GM04503 (cell line): ENCODE measurements at regions not wholly inside any gene's neighbourhood (a gene's known extent, or its start where the extent isn't known, plus 50 kb on each side); places are given as distances from the start of the nearest gene placed in this dataset.

ENCODE experiments used
- DNase-seq: peaks from one replicate; pipeline ENCODE4 v3.0.0-alpha.2; 2012; ENCODE audit warnings: low read depth

DNA sequence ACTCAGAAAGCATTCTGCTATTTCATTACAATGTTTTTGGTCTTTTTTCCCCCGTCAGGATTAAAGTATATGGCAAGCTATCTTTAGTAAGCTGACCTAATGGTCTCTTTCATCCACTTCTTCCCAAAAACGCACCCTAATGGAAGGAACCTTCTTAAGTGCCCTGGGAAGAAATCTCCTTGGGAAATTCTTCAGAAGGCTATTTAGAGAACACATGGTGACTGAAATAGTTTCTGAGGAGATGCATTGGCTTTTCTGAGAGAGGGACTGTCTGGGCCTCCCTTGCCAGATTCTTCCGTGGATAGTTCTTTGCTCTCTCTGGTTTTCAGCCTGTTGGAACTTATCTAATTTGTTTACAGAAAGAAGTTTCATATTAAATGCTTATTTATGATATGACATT lies 524.1 kb upstream of the MEF2C start:
- no peak for DNase-seq

DNA sequence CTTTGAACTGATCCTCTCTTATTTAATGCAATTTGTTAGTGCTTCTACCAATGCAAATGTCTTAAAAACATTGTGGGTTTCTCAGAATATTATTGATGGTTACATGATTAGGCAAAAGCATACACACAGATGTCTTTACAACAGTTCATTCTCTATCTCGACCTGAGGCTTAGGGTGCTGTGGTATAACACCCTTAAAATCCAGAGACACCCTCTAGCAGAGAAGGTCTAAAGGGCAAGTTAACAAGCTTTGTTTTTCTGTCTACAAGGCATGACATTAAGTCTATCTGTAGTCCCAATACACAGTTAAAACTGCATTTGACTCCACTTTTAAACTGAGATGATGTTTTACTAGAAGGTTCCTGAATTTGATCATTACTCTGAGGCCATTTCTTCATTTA lies 518.7 kb upstream of the MEF2C start:
- no peak for DNase-seq

DNA sequence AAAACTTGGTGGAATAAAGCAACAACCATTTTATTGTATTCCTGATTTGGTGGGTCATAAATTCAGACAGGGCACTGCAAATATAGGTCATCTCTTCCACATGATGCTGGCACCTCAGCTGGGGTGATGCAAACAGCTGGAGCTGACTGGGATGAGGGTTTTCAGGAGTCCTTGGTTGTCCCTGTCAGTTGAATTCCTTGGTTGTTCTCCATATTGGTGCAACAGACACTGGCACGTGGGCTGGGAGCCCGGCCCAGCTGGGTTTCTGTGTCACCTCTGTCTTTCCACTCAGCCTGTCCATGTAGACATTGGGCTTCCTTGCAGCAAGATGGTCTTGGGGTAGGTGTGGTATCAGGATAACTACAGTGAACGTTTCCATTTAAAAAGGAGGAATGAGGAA lies 518.0 kb upstream of the MEF2C start:
- DNase-seq = no peak

DNA sequence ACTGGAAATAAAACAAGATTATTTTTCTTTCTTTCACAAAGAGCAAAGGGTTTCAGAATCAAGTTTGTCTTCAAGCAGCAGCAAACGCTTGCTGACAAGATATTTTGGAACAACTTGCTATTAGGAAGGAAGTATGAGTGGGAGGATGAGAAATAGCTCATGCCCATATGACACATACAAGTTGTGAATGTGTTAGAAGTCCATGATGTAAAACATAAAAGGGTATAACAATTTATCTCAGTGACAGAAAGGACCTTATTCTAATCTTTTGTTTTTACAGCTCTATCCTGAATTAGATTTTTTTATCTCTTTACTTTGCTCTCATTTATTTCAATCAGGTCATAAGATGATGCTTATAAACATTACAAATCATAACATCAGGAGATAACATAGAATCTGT lies 516.6 kb upstream of the MEF2C start:
- no peak for DNase-seq

DNA sequence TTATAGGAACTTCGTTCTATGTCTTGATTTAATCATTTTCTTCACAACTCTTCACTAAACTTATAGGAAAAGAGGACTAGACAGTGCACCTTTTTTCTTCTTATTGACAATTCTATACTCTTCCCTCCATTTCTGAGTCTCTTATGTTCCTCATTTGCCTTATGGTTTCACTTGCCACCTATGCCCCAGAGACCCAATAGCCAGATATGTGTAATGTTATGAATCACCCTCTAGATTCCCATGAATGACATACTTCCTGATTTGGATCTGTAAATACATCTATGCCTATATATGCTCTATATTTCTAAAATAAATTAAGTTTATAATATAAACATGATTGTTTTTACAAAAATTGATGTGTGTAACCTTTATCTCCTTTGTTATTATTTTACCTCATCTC lies 514.1 kb upstream of the MEF2C start:
- DNase-seq = no peak

DNA sequence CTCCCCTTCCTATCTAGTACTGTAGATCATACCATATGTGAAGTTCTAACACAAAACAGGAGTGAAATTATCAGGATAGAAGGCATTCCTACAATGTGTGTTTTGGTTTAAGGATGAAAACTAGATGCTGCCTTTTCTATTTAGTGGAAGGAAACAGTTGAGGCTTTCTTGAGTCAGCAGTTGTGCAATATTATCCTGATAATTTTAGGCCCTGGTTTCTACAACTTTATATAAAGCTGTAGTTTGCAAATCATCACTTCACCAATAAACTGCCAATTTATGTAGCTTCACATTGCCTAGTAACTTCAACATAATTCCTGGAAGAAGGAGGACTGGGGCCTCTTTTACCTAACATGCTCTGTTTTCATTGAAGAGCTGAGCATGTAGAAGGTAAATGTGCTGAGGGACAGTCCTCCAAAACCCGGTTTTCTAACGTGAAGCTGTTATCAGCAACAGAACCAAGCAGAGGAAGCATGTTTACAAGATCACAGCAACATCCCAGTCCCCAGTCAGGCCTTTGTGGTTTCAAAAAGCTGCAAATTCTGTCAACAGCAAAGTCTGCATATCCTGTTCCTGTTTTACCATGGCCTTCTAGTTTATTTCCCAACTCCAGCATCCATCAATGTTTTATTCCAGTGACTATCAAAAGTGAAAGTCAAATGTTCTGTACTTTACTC lies 513.4 kb upstream of the MEF2C start:
- DNase-seq = no peak

DNA sequence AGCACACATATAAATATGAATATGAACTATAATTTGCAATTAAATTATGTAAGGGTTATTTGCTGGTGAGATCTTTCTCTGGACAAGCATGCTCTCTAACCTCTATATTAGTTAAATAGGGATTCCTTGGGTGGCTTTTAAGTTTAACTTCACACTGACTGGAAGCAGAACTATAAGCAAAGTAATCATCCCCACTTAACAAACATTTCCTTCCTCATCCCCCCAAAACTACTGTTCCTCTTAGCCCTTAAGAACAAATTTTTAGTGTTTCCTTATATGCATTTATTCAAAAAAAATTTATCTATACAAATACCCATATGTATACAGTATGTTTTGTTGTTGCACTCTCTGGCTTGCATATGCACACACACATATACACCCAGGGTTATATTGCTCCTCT lies 512.1 kb upstream of the MEF2C start:
- no peak for DNase-seq

DNA sequence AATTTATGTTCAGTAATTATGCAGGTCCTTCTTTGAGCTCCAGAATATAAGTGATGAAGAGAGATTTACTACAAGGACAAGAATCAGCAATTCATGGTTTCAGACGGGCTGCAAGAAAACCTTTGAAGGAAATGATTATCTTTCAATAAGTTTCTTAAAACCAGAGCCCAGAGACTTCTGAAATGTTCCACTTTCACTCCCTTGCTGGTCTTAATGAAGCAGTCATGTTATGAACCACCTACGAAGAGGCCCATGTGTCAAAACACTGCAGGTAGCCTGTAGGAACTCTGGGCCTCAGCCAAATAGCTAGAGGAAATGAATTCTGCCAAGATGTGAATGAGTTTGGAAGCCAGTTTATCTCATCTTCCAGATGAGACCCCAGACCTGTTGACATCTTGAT lies 505.9 kb upstream of the MEF2C start:
- no peak for DNase-seq

DNA sequence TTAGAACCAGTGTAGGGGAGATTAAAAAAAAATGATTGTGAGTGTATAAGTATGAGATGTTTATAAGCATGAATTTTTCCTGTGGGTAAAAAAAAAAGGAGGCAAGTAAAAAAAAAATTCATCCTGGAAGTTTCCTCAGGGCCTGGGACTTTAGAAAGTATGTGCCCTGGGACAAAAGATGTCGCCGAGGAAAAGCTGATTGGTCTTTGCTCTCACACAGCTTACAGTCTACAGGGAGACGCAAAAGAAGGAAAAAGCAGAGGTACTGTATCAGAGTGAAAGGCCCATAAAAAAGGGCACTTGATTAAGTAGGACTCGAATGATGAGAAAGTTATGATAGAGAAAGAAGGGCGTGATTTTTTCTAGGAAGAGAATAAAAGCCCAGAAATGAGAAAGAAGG lies 501.4 kb upstream of the MEF2C start:
- no peak for DNase-seq

DNA sequence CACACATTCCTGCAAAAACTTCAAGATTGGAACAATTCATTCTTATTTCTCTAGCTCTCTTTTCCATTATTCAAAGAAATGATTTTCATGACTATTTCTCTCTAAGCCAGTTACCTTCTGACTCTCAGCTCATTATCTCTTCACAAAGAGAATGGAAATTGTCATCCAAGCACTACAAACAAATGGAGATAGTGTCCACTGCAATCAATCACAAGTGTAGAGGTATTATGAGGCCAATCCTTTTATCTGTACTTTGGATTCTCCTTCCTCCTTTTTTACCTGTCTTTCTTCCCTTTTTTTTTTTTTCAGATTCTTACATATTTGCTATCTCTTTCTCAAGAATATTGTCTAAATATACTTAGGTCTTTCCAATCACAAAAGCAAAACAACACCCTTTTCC lies 497.7 kb upstream of the MEF2C start:
- DNase-seq = no peak

DNA sequence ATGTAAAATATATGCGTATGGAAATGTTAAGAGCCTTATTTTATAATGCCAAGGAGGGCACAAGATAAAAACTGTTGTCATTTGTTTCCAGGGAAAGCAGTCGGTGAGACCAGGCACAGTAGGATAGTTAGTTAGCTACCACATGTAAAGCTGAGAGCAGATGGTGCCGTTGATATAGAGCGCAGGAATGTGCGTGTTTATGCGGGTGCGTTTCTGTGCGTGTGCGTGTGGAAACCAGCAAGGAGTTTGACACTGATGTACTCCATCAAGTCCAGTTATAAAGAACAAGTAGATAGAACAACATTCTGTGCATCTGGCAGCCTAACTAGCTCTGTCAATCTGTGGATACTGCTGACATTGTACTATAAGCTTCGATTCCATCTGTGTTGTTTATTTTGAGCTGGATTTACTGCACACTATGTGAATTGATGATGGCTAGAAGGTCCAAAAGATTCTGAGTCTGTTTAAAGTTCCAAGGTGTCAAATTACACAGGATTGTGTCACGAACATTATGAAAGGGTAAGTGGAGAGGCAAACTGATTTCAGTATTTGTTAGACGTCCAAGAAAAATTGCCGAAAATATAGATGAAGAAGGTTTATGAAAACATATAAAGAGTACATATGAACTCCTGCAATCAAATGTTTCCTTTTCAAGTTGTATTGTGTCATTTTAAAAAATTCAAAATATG lies 494.9 kb upstream of the MEF2C start:
- DNase-seq = no peak

DNA sequence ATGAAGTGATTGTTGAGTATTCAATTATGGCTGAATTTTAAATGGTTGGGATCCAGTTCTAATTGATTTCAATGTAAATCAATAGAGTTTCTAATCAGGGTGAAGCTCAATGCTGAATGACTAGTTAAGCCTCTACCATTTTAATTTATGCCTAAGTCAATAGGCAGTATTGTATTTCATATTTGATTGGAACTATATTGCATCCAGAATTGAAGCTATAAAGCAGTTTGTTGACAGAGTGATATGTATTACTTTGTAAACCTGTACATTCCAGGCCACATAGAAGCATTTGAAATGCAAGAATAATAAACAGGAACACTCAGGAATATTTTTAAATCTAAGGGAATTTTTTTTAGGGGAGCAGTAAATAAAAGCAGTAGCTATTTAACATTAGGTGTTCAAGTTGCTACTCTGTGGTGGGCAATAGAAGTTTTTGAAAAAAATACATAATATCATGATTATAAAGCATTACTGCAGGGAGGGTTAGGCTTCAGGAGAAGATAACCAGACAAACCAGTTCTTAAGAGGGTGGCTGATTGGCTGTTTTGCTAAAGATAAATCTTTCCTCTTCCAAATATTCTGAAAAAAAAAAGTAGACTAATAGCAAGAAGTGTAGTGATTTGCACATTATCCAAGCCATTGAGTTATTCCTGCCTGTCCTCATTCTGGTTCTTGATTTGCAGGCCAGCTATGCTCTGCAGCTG lies 492.0 kb upstream of the MEF2C start:
- DNase-seq = no peak

DNA sequence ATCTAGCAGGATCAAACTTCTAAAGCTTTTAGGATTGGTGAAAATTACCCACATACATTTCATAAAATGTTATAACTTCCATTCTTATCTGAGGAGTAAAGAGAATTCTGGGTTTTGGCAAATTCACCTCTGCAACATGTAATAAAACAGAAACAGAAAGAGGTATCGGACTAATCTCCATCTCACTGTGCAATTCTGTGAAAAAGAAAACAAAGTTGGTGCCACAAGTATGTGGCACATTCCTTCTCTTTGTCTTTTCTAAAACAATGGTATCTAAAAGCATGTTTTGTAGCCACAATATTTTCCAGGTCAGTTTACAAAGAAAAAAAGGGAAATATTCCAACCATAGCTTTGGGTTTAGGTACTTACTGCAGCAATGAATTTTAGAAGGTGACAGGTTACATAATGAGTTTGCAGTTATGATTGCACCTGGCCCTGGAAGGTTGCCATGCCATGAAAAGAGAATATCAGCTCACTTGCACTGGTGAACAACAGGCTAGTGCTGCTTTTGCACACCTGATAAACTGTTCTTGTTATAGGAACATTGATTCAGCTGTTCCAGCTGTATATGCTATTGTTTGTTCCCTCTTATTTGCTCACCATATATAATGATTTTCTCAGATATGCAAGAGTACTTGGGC lies 491.3 kb upstream of the MEF2C start:
- no peak for DNase-seq

DNA sequence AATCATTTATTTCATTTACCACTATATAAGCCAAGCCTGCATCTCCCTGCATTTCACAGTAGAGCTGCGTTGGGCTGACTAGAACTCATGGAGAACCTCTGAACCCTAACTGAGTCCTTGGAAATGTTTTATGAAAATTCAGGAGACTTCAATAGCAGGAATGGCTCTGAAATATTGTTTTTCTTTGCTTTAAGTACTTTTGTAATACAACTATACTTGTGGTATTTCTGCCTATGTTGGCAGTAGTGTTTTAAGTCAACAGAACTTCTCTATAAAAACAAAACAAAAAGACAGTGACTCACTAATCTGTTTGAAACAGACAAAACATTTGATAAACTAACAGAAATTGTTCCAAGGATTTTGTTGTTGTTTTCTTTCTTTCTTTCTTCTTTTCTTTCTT lies 489.2 kb upstream of the MEF2C start:
- DNase-seq = no peak

DNA sequence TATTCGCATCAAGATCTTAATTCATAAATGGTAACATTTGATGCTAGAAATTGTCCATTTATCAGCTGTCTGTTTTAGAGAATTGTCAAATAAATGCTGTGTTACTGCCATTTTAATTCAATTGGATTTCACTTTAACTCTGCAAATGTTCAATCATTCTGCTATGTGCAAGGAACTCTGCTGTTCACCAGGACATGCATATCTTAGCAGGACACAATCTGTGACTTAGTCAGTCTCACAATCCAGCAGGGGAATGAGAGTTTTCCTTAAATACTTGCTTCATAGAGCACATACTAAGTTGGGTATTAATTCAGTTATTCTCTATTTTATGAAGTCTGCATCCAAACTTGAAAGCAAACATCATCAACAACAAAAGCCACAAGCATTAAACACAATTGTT lies 488.7 kb upstream of the MEF2C start:
- DNase-seq = no peak

DNA sequence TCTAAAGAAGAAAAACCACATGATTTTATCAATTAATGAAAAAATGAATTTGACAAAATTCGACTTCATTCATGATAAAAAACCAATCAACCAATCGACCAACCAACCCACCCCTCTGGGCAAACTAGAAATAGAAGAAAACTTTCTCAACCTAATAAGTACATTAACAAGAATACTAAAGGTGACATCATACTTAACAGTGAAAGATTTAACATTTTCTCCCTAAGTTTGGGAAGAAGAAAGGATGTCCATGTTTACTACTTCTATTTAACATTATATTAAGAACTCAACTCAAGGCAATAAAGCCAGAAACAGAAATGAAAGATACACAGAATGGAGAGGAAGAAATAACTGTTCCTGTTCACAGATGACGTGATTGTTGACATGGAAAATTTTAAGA lies 476.1 kb upstream of the MEF2C start:
- no peak for DNase-seq

DNA sequence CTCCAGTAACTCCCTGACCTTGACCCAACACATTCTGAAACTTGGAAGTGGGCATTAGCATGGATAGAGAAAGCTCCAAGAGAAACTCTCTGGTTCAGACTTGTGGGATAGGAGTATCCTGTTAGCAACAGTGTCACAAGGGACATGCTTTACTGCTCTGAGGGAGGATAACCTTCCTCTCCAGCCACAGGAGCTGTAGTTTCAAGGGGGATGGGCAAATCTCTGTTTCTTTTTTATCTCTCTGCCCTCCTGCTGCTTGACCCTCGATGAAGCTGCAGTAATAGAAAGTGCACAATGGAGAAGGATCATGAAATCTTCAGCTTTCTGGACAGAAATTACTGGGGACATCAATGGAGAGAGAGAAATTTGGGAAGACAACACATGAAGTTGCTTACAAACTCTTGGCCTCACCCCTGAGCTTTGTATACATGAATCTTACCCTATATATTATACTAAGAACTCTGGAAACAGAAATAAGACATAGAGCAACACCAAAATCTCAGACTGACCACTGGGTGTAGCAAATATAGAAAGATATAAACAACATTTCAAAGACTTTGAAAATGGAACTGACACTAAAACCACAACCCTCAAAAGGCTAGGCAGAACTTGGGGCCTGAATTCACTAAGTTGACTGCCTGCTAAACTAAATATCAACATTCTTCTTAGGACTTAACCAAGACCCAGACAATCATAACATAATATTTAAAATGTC lies 471.0 kb upstream of the MEF2C start:
- no peak for DNase-seq

DNA sequence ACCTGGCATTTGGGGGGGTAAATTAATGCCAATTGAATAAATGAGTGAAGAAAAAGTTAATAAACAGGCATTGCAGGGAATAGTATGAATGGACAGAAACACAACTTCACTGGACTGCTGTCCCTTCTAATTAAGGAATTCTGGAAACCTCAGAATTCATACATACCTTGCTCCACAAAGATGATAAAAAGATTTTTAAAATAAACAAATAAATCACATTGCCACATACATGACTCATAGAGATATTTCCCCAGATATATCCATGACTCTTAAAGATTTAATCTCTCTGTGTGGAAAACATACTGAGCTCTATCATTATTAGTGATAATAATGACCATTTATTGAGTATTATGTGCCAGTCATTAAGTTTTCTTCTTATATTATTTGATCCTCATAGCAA lies 469.0 kb upstream of the MEF2C start:
- DNase-seq = no peak

DNA sequence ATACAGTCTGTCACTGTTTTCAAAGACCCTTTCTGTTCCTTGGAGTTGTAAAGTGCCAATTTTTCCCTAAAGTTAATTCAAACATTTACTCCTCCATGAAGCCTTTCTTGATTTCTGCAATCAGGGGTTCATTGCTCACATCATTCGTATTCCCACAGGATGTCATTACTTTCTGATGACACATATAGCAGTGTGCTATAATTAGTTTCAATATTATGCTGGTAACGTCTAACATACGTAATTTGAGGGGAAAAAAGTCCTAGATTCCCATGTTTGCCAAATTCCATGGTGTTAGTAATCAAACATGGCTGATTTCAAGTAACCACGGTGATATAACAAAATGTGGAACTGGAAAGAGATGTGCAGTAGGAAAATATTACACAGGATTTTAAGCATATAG lies 468.2 kb upstream of the MEF2C start:
- peak; percentile 27 for DNase-seq

DNA sequence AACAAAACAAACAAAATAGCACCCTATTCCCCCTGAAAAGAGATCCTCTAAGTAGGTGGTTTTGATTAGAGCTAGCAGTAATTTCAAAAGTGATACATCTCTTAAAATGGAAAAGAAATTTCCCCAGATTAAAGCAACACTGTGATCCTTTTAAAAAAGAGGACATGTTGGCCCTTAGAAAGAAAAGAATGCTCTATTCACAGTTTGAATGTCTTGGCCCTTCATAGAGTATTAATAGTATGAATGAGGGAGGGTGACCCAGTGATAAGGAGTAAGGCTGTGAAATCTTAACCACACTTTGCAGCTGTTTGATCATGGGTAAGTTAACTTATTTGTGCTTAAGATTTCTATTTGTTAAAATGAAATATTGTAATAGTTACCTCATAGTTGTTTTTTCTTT lies 467.7 kb upstream of the MEF2C start:
- DNase-seq = no peak

DNA sequence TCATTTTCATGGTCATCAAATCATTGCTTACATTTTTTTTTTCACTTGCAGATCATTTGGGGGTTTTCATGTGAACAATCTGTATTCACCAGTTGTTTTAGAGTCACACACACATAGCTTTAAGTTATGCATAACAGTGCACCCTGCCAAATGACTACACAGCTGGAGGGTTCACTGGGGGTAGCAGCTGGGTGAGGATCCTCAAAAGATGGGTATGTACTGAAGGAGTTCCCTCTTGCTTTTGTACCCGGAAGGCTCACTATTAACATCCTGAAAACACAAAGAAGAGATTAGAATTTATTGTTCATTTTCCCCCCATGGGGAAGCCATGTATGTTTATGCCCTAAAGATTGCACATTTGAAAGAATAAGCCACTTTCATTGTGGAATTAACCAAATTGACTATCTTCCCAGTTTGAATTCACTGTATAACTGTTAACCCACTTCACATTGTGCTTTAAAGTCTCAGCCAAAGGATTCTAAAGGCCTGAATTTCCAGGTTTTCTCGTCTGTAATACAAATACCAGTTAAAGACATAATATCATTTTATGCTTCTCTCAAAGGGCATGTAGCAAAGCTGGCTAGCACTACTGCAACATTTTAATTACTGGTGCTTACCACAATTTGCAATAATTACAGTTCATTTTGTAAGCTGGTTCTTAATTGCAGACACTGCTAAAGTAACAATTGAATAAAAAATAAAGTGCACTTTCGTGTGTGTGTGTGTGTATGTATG lies 466.4 kb upstream of the MEF2C start:
- DNase-seq = no peak

DNA sequence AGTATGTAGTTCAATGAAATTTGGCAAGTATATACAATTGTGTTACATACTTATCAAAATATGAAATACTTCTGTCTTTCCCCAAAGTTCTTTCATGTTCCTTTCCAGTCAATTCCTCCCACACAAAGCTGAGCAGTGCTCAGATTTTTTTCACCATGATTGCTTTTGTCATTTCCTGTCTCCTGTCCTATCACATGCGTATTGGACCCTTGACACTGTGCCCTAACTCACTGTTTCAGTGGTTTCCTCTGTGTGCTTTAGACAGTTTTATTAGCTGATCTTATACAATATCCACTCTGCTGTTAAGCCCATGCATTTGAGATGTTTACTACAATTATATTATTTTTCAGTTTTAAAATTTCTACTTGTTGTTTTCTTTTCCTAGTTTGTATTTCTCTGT lies 463.6 kb upstream of the MEF2C start:
- no peak for DNase-seq
